ENCODE measurements at regions not wholly inside any gene's neighbourhood (a gene's known extent, or its start where the extent isn't known, plus 50 kb on each side); places are given as distances from the start of the nearest gene placed in this dataset.

DNA sequence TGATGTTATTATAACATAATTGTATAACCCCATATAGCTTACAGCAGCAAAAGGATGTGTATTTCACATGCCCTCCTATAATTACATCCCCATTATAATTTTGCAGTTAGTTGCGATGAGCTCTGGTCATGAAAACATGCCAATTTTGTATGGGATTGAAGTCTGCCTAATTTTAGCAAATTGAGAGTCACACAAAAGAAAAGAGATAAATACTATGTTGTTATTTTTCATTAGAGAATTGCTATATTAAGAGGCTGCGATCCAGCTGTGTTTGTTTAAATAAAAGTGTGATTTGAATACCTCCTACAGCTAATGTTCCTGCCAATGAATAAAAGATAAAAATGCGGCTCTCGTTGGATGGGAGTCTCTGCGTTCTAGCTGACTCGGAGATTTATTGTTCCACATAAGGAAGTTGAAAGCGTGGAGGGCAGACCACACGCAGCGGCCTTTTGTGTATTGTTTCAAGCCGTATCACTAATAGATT lies 461.0 kb upstream of the NFIA start:
- peak overlapping the region; percentile 17 for H3K4me3 ChIP-seq (ENCODE audit: low read length)
- no peak overlapping the region for H3K4me2 ChIP-seq (ENCODE audit: low read length)
- H3K27me3 ChIP-seq (ENCODE audit: insufficient read depth, low read depth, low read length) = peaks cover 11% of the 10 kb centered on the region
- no peak overlapping the region for H3K9ac ChIP-seq (ENCODE audit: low read length)
- H3K36me3 ChIP-seq (ENCODE audit: insufficient read depth, low read length) = no peaks in the 10 kb centered on the region
- no peaks in the 10 kb centered on the region for H4K20me1 ChIP-seq (ENCODE audit: insufficient read depth)
- H3K9me2 ChIP-seq (ENCODE audit: insufficient read depth, low read length) = no peaks in the 10 kb centered on the region
- no peak overlapping the region for H2AFZ ChIP-seq (ENCODE audit: low read depth, low read length)
- H3K79me2 ChIP-seq (replicated peaks; ENCODE audit: insufficient read depth, low read length) = no peaks in the 10 kb centered on the region
- TF ChIP-seq CTCF (IDR thresholded peaks at IDR 0.05; ENCODE audit: poor library complexity, severe bottlenecking) (no peak), EZH2 (IDR thresholded peaks at IDR 0.05; ENCODE audit: borderline replicate concordance, insufficient read depth, low read length, poor library complexity, severe bottlenecking) (no peak), TAF1 (IDR thresholded peaks at IDR 0.05; ENCODE audit: low read depth) (no peak), EP300 (conservative IDR thresholded peaks at IDR 0.05; ENCODE audit: poor library complexity, severe bottlenecking) (no peak)
- no peaks in the 10 kb centered on the region for H3F3A ChIP-seq (ENCODE audit: insufficient read depth, low read length, poor library complexity, severe bottlenecking)
- no peak overlapping the region for H3K27ac ChIP-seq (ENCODE audit: low read length)
- no peaks in the 10 kb centered on the region for H3K9me3 ChIP-seq (ENCODE audit: low read length)

GRCh38 chr1:60620087-60620486 lies 462.3 kb upstream of the NFIA start:
- H3K9ac ChIP-seq (ENCODE audit: low read length) = no peak overlapping the region
- H3K9me3 ChIP-seq (ENCODE audit: low read length) = no peaks in the 10 kb centered on the region
- H3F3A ChIP-seq (ENCODE audit: insufficient read depth, low read length, poor library complexity, severe bottlenecking) = no peaks in the 10 kb centered on the region
- H3K27me3 ChIP-seq (ENCODE audit: insufficient read depth, low read depth, low read length) = peaks cover 11% of the 10 kb centered on the region
- no peaks in the 10 kb centered on the region for H3K9me2 ChIP-seq (ENCODE audit: insufficient read depth, low read length)
- no peaks in the 10 kb centered on the region for H3K36me3 ChIP-seq (ENCODE audit: insufficient read depth, low read length)
- H2AFZ ChIP-seq (ENCODE audit: low read depth, low read length) = no peak overlapping the region
- H3K79me2 ChIP-seq (replicated peaks; ENCODE audit: insufficient read depth, low read length) = no peaks in the 10 kb centered on the region
- no peak overlapping the region for H3K4me2 ChIP-seq (ENCODE audit: low read length)
- no peak overlapping the region for H3K27ac ChIP-seq (ENCODE audit: low read length)
- H4K20me1 ChIP-seq (ENCODE audit: insufficient read depth) = no peaks in the 10 kb centered on the region
- TF ChIP-seq, protein P1, sequence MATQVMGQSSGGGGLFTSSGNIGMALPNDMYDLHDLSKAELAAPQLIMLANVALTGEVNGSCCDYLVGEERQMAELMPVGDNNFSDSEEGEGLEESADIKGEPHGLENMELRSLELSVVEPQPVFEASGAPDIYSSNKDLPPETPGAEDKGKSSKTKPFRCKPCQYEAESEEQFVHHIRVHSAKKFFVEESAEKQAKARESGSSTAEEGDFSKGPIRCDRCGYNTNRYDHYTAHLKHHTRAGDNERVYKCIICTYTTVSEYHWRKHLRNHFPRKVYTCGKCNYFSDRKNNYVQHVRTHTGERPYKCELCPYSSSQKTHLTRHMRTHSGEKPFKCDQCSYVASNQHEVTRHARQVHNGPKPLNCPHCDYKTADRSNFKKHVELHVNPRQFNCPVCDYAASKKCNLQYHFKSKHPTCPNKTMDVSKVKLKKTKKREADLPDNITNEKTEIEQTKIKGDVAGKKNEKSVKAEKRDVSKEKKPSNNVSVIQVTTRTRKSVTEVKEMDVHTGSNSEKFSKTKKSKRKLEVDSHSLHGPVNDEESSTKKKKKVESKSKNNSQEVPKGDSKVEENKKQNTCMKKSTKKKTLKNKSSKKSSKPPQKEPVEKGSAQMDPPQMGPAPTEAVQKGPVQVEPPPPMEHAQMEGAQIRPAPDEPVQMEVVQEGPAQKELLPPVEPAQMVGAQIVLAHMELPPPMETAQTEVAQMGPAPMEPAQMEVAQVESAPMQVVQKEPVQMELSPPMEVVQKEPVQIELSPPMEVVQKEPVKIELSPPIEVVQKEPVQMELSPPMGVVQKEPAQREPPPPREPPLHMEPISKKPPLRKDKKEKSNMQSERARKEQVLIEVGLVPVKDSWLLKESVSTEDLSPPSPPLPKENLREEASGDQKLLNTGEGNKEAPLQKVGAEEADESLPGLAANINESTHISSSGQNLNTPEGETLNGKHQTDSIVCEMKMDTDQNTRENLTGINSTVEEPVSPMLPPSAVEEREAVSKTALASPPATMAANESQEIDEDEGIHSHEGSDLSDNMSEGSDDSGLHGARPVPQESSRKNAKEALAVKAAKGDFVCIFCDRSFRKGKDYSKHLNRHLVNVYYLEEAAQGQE (IDR thresholded peaks at IDR 0.05; ENCODE audit: borderline replicate concordance) = no peak
- TF ChIP-seq CTCF (IDR thresholded peaks at IDR 0.05; ENCODE audit: poor library complexity, severe bottlenecking) (no peak), RAD21 (conservative IDR thresholded peaks at IDR 0.05) (no peak), SMC3 (conservative IDR thresholded peaks at IDR 0.05; ENCODE audit: poor library complexity) (no peak), EP300 (conservative IDR thresholded peaks at IDR 0.05; ENCODE audit: poor library complexity, severe bottlenecking) (no peak), TAF1 (IDR thresholded peaks at IDR 0.05; ENCODE audit: low read depth) (no peak), MXI1 (conservative IDR thresholded peaks at IDR 0.05; ENCODE audit: poor library complexity, severe bottlenecking) (no peak), POLR2AphosphoS5 (IDR thresholded peaks at IDR 0.05) (no peak), EZH2 (IDR thresholded peaks at IDR 0.05; ENCODE audit: borderline replicate concordance, insufficient read depth, low read length, poor library complexity, severe bottlenecking) (no peak)
- H3K4me3 ChIP-seq (ENCODE audit: low read length) = no peak overlapping the region
